Superior temporal gyrus (tissue), 1 donor: ENCODE measurements at regions not wholly inside any gene's neighbourhood (a gene's known extent, or its start where the extent isn't known, plus 50 kb on each side); places are given as distances from the start of the nearest gene placed in this dataset.
"Not testable (repeated sequence)": the region's sequence is repeated elsewhere in the genome, so short reads cannot be mapped to it uniquely, and the experiment has no call there.

ENCODE experiments used
- DNase-seq: peaks from one replicate; pipeline ENCODE4 v3.0.0-alpha.2; 2016; ENCODE audit errors: extremely low spot score

DNA sequence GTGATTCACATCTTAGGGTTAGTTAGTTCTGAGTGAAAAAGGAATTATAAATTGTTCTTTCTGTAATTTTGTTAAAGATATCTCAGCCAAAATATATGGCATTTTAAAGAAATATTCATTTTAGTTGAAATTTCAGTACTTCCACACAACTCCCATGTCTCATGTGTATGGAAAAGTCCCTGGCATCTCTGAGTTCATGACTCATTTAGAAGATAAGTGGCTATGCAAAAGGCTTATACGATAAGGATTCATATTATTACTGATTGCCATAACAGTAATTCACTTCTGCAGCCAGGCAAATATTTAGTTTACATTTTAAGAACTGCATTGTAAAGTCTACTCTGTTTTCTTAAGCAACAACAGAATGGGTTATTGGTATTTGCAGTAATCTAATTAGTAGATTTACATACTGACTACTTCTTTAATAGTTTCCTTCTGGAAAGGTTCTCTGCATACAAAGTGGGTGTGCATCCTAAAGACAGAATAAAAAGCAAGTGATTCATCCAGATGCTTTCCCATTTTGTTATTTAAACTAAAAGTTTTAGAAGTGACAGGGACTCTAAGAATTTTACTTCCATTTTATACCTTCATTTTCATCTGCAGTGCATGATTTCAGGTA, 682.4 kb upstream of the PABPC4L start:
- no peak for DNase-seq

DNA sequence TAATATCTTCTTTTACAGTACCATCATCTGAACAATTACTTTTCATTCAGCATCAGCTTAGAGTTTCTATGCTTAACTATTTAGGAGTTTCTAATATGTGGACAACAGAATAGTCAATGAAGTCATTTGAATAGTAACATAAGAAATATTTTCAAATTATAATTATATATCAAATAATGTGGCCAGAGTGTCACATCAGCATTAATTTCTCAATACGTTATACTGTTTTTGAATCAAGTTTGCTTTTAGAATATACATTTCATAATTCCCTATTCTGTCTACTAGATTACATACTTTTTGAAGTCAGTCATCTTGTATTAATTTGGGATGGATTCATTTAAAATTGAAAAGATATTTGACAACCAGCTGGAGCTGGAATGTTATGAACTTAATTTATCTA, 677.4 kb upstream of the PABPC4L start:
- no peak for DNase-seq

DNA sequence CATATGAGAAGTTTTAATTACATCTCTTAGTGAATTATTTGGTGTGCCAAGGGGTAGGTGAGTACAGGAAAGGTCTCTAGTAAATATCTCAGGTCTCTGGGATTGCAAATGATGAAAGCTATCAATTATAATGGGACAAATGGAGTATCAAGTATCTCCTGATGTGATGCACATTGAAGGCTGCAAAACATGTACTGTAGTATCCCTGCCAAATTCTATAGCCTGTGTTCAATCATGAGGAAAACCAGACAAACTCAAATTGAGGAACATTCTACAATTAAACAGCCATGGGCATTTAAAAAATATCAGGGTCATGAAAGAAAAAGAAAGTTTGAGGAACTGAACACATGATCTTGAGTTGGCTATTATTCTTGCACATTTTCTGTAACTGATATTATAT, 665.4 kb upstream of the PABPC4L start:
- no peak for DNase-seq

DNA sequence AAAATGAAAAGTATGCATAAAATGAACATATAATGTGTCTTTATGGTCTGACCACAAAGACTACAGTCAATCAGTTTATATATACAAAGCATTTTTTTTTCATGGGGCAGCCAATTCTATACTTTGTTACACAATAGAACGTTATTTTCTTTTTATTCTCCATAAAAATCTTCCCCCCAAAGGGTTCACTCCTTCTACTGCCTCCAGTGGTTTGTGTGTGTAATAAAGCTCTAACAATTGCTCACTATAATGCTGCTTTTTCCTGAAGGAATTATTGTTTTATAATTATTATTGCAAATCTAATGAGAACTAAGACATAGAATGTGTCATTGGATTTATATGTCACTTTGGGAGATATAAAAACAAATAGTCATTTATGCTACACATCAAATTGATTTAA, 664.1 kb upstream of the PABPC4L start:
- DNase-seq = no peak

DNA sequence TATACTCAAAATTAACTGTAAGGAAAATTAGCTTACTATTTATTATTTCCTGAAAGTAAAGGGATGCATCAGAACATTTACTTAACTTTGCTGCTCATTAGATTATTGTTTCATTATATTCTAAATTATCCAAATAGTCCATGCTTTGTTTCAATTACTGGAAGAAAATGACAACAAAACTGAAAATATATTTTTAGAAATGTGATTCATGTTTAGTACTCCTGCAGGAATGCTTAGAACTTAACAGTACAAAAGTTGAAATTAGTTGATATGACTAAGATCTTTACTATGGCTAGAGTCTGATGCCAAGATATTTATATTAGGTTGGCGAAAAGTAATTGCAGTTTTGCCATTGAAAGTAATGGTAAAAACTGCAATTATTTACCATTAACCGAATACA, 660.5 kb upstream of the PABPC4L start:
- no peak for DNase-seq

DNA sequence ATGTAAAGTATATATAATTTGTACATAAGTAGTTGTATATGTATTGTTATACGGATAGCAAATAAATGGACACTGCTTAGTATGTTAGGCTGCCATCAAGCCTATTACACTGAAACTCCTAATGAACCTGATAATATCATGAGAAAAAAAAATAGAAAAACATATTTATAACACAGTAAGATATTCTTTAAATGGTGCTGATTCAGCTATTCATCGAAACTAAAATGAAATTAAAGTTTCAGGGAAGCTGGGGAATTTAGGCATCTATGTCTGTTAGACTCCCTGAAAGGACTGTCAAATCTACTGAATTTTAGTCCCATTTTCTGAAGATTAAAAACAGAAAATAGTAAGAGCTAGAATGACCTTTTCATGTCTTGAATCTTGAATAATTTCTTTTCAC, 647.1 kb upstream of the PABPC4L start:
- DNase-seq = no peak

DNA sequence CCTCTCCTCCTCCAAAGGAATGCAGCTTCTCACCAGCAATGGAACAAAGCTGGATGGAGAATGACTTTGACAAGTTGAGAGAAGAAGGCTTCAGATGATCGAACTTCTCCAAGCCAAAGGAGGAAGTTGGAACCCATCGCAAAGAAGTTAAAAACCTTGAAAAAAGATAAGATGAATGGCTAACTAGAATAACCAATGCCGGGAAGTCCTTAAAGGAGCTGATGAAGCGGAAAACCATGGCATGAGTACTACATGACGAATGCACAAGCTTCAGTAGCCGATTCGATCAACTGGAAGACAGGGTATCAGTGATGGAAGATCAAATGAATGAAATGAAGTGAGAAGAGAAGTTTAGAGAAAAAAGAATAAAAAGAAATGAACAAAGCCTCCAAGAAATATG, 629.2 kb upstream of the PABPC4L start:
- DNase-seq = not testable (repeated sequence)

DNA sequence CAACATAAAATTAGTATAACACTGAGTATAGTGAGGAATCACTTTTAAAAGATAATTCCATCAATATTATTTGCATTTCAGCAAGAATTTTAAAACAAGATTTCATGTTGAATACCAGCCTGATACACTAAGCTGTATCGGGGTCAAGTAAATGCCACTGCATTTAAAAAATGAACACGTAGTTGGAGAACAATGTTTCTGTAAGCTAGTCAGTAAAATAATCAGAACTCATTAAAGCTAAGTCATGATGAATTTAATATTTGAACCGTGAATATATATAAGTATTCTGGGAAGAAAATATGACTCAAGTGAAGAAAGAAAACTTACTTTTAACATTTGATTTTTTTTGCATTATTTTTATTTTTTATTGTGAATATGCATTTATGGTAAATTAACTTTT, 611.0 kb upstream of the PABPC4L start:
- DNase-seq = no peak

DNA sequence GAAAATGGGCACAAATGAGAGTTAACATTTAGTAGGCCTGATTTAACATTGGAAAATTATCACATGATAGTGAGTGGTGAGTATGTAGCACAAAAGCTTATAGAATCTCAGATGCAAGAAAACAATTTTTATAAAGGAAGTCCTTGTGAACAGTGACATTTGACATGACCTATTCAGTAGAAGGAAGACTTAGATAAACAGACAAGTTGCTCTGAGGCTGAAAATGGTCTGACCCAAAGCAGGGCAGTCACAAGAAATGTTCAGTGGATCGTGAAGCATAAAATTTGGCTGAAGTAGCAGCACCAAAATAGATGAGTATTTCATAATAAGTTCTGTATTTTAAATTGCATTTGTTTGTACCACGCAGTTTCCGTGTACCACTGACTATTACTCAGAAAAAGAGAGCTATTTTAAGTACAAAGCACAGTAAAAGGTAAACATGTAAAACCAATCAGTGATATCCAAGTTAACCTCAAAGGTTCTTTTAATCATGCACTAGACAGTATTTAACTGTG, 605.7 kb upstream of the PABPC4L start:
- DNase-seq = peak; percentile 35

DNA sequence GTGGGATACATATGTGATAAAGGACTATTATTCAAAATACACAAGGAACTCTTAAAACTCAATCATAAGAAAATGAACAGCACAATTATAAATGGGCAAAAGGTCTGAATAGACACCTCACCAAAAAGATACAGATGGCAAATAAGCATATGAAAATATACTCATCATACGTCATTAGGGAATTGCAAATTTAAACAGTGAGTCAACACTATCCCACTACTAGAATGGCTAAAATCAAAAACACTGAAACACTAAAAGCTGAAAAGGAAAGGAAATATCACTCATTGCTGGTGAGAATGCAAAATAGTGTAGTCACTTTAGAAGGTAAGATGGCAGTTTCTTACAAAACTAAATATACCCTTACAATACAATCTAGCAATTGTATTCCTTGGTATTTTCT, 597.0 kb upstream of the PABPC4L start:
- no peak for DNase-seq

DNA sequence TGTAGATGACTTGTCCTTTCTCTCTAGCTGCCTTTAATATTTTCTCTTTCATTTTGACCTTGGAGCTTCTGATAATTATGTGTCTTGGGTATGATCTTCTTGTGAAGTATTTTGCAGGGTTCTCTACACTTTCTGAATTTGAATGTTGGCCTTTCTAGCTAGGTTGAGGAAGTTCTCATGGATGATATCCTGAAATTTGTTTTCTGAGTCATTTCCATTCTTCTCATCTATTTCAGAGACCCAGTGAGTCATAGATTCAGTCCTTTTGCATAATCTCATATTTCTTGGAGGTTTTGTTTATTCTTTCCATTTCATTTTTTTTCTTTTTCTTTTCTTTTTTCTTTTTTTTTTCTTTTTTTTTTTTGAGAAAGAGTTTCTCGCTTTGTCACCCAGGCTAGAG, 585.7 kb upstream of the PABPC4L start:
- DNase-seq = no peak

DNA sequence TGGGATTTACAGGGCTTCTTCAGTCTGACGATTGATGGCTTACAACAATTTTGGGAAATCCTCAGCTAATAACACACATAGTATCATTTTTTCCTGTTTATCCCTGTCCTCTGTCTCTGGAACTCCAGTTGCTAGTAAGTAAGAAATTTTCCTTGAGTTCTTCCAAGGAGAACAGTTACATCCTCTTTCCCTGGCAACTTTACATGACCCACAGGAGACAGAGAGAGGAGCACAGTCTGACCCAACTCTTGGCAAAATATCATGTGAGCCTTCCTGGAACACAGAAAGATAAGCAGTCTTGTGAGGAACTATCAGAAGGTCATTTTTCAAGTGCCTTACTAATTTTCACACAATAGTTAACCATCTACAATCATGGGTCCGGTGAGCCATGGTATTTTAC, 578.7 kb upstream of the PABPC4L start:
- DNase-seq = no peak

DNA sequence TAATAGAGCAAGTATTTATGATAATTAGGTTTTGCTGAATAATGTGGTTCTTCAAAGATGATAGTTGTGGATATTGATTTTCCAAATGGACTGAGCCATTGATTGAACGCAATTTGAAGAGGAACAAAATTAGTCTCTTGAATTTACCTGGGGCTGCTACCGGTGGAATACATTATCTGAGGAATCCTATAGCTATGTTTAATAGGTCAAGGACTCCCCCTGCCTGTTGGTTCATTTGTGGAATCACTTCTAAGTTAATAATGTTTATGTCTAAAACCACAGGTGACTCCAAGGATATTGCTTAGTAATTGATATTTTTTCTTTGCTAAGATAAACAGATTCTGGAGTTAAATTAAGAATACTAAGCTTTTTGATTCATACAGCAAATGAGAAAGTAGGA, 576.0 kb upstream of the PABPC4L start:
- no peak for DNase-seq

DNA sequence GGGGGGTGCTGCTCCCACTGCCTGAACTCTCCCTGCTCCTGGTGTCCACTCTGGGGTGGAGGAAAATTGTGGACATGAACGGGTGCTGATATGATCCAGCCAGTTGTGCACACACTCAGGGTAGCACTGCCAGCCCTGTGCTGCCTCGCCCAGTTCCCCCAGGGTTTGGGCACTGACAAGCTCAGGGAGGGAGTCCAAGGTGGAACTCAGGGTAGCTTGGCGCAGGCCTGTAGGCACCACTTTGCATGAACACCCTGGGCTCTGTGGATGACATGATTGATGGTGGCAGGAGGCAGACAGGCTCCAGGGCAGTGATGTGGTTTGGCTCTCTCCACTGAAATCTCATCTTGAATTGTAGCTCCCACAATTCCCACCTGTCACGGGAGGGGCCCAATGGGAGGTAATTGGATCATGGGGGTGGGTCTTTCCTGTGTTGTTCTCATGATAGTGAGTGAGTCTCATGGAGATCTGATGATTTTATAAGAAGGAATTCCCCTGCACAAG, 572.0 kb upstream of the PABPC4L start:
- DNase-seq = no peak

DNA sequence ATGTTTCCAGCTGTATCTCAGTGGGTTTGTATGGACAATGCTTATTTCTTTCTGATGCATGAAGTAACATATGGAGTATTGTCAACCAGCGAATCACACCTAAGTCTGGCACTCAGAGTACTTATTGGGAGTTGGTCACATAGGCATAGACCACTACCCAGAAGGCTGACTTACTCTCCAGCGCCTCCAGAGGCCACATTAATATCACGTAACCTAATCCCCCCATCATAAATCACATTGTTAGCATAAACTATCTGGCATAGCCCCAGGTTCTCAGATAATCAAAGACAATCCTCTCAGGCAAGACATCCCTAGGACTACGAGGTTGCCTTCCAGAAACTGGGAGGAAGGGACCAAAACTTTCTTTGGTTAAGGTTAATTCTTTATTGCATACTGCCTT, 560.5 kb upstream of the PABPC4L start:
- DNase-seq = no peak

DNA sequence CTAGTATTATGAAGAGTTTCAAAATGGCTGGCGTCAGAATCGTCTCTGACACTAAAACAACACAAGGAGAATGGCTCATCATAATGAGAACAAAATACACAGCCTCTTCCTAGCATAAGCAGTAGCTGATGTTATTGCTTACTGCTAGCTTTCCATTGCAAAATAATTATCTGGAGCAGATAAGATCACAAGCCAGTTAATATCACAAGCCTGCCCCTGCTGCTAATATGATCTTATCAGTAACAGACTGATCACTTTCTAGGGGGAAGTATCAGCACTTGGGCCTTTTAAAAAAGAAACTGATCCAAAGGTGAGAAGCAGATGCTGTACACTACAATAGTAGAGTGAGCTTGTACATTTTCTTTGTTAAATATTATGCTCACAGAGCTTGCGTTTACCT, 554.8 kb upstream of the PABPC4L start:
- DNase-seq = no peak

DNA sequence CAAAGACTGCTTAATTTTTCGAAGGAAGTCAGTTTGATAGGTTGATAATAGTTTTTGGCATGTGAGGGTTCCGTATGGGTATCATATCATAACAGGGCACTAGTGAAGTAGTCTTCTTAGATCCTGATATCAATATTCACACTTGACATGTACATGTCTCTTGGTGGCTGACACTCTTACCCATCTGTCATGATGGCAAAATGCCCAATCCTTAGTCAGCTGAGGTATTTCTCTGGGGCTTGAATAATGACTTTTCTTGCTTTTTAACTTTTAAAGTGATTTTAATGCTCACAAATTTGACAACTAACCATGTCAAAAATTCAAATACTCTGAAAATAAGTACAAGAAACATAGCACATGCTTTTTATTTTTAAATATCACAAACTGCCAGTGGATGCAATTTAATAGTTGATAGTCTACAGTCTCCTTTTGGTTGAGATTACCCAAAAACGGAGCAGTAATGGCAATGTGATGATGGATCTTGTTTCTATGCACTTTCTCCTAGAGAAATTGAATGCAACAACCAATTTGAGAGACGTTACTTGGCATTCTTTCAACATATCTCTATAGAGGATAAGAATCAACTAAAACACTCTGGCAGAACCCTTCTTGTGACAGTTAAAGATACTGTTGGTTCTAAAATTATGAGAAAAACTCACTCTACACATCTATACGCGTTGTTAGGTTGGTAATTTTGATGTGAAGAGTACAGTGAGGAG, 552.9 kb upstream of the PABPC4L start:
- DNase-seq = no peak

DNA sequence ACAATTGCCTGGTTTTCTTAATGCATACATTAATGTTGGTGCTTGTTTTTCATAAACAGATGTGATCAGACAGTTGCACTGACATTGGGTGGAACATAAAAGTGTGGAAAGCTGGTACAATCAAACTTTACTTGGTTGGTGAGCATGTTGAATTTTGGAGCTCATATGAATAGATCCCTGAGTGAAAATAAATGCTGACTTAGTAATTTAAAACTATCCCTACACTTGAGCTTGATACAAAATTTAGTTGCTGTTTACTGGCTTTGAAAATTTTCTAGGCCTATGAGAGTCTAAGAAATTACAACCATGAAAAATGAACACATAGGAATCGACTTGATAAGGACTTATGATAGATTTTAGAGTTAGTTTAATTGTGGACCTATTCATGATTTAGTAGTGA, 551.8 kb upstream of the PABPC4L start:
- DNase-seq = no peak

DNA sequence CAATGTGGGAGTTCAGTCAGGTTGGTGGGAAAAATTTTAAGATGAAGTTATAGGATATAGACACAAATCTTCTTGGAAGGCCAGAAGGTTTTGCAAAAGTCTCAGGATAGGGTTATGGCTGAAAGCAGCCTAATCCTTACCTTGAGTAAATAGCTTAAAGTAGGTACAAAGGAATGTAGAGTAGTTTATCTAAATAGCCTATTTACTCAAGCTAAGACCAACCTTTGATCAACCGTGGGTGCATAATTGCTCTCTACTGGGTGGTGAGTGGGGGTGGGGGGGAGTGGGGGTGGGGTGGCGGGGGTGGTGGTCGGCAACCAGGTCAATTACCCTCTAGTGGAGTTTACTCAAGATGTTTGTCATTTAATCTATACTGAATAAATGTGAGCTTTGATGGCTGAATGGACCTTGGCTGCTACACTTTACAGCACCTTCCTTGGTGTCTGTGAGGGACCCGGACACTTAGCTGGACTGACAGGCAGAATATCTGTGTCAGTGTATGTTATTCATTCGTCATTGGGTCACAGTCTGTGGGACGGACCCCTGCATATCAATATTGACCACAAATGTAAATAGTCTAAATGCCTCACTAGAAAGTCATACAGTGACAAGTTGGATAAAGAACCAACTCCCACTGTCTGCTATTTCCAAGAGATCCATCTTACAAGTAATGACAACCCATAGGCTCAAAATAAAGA, 545.7 kb upstream of the PABPC4L start:
- no peak for DNase-seq

DNA sequence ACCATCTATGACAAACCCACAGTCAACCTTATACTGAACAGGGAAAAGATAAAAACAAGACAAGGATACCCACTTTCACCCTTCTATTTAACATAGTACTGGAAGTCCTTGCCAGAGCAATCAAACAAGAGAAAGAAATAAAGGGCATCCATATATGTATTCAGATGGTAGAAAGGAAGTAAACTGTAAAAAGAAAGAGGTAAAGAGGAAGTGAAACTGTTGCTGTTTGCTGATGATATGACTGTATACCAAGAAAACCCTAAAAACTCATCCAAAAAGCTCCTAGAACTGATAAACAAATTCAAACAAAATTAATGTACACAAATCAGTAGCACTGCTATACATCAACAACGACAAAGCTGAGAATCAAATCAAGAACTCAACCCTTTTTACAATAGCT, 538.7 kb upstream of the PABPC4L start:
- DNase-seq = no peak

DNA sequence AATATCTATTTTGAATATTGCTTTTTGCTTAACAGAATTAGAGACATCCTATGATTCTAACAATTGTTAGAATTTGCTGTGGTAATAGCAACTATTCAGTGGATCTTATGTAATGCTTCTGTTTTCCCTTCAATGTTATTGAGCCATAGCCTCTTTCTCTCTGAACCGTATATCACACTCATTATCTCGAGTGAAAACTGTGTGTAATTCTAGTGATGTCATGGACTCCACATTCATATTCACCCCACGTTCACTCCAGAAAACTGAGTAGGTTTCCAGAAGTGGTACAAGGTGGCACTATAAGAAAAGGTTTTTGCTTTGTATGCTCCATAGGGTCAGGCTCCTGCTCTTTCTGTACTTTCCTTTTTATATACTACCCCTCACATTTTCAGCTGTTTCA, 534.3 kb upstream of the PABPC4L start:
- no peak for DNase-seq

DNA sequence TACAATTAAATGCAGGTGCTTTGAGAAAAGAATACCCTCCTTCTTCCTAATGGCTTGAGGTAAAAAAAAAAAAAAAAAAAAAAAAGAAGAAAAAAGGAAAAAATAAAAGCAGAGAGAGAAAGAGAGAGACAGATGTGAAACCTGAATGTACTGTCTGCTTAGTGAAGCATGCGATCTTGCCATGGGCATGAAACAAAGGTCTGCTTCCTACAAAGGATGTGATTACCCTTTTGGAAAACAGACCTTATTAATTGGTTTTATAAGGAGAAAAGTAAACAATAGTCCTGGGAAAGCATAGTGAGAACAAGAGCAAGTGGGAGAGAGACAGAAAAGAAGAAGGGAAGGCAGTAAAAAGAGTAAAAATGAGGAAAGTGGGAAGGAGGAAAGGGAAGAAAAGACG, 526.1 kb upstream of the PABPC4L start:
- no peak for DNase-seq

DNA sequence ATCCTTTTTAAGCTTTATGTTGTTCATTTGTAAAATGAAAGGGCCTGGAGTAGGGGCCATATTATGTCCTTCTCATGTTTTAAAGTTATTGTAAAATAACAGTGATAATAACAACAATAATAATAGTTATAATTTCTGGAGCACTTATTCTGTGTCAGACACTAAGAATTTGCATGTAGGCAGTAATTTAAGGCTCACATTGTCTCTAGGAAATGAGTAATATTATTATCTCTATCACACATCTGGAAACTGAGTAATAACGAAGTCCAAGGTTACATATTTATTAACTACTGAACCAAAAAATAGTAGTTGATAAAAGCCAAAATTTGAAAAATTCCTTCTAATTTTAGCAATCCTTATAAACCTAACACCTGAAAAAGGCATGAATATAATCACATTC, 520.7 kb upstream of the PABPC4L start:
- DNase-seq = no peak
